ENCODE measurements at regions not wholly inside any gene's neighbourhood (a gene's known extent, or its start where the extent isn't known, plus 50 kb on each side); places are given as distances from the start of the nearest gene placed in this dataset.

DNA sequence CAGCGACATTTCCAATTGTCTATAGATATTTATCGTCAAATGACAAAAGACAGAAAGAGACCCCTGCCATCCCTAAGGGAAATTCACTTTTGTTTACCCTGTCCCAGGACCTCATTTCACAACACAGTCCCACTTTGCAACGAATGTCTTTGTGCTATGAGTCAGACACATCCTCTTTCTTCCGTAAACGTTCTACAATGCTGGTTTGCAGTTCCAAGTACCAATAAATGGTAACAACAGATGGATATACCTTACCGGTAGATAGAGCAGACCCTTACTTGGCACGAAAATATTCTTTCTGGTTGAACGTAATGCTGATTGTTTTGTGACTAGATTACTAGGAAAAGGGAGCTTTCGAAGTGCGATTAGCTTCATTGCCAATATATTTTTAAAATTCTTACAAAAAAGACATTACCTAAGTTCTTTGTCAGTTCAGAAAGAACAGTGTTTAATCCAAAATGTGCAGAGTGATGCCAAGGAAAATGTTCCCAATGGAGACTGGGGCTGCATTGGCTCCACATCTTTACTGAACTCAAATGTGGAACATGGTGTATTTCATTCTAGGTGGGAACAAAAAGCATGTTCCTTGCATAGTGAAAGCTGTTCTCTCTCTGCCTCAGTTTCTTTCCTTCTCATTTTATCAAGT lies 202.5 kb upstream of the SLC27A6 start:
- H2BK120ac ChIP-seq (ENCODE audit: low read depth, low read length): no peak overlapping the region
- no peak overlapping the region for H3K56ac ChIP-seq (ENCODE audit: extremely low read depth, insufficient read depth, low read length)
- H4K20me1 ChIP-seq (ENCODE audit: insufficient read depth, low read length): no peaks in the 10 kb centered on the region
- no CpG with 5 or more reads among the region's 10 CpGs for WGBS, 2 experiments (ENCODE audit: extremely low coverage in 2 of 2, insufficient read length in 1 of 2)
- POLR2A ChIA-PET (ENCODE audit: unreplicated experiment): no interaction called here
- no TSS peak for BruUV-seq (replicated peaks)
- in situ Hi-C loops (cut with MboI; ENCODE audit: low sequenced_read_pairs) (no loop called here), intact Hi-C loops (cut with micrococcal nuclease) (no loop called here), dilution Hi-C loops (cut with HindIII; ENCODE audit: low sequenced_read_pairs, unreplicated experiment) (no loop called here)
- H4K91ac ChIP-seq (ENCODE audit: insufficient read depth, low read depth, low read length): no peak overlapping the region
- H3K27ac ChIP-seq (ENCODE audit: insufficient read depth, low read length): no peak overlapping the region
- no peak overlapping the region for H3K4ac ChIP-seq (ENCODE audit: low read depth, low read length)
- no peaks in the 10 kb centered on the region for H3K4me1 ChIP-seq (ENCODE audit: control insufficient read depth, insufficient read depth, low read length)
- H2AFZ ChIP-seq (replicated peaks; ENCODE audit: low read length, poor library complexity): no peak overlapping the region
- no peak overlapping the region for H2AK9ac ChIP-seq (replicated peaks; ENCODE audit: low read depth, low read length, poor library complexity)
- H2BK15ac ChIP-seq (ENCODE audit: low read depth, low read length): no peak overlapping the region
- CTCF ChIA-PET: no interaction called here
- no peak for ATAC-seq (ENCODE audit: low read depth)
- no peak overlapping the region for H2BK5ac ChIP-seq (ENCODE audit: low read depth, low read length, poor library complexity, severe bottlenecking)
- no peak overlapping the region for H3K23ac ChIP-seq (ENCODE audit: low read depth, low read length)
- H2BK20ac ChIP-seq (ENCODE audit: low read depth, low read length): no peak overlapping the region
- H3K4me3 ChIP-seq (ENCODE audit: insufficient read depth, low read depth, low read length): no peak overlapping the region
- H3K9me1 ChIP-seq (ENCODE audit: insufficient read depth, low read length): no peaks in the 10 kb centered on the region
- H2AK5ac ChIP-seq (ENCODE audit: low read depth, low read length): no peak overlapping the region
- H3K27me3 ChIP-seq (ENCODE audit: control insufficient read depth, insufficient read depth, low read length): no peaks in the 10 kb centered on the region; the same call in 1 of the 2 replicates
- DNase-seq: no peak
- H4K8ac ChIP-seq (ENCODE audit: low read depth in 2 of 2, low read length in 2 of 2): no peak overlapping the region
- no peak overlapping the region for H3K4me2 ChIP-seq (ENCODE audit: low read depth, low read length)
- no peak overlapping the region for H3K9ac ChIP-seq (ENCODE audit: low read depth, low read length)
- no peaks in the 10 kb centered on the region for H3K36me3 ChIP-seq (ENCODE audit: control insufficient read depth, insufficient read depth, low read length)
- no peak for TF ChIP-seq MAZ (IDR thresholded peaks at IDR 0.05; ENCODE audit: borderline replicate concordance, low read depth, low read length)
- TF ChIP-seq CHD1 (IDR thresholded peaks at IDR 0.05; ENCODE audit: low read depth, low read length): no peak
- no peaks in the 10 kb centered on the region for H3K9me3 ChIP-seq (ENCODE audit: control insufficient read depth, insufficient read depth, low read length)
- H4K5ac ChIP-seq (ENCODE audit: low read depth, low read length): no peak overlapping the region
- H3K79me1 ChIP-seq (ENCODE audit: low read depth in 1 of 2, low read length in 2 of 2): no peaks in the 10 kb centered on the region
- no peak overlapping the region for H3K14ac ChIP-seq (replicated peaks; ENCODE audit: low read depth, low read length)
- H3K18ac ChIP-seq (ENCODE audit: low read depth, low read length): no peak overlapping the region
